Suprapubic skin (tissue), 4 donors: ENCODE measurements at regions not wholly inside any gene's neighbourhood (a gene's known extent, or its start where the extent isn't known, plus 50 kb on each side); places are given as distances from the start of the nearest gene placed in this dataset.

Experiments
- DNase-seq, 2 donors: peaks; one replicate each; pipeline ENCODE4 v3.0.0-alpha.2; 2019; ENCODE audit warnings: low spot score in 2 of 2
- H3K27ac ChIP-seq: fragments of 200-600 bp; sonication (generic); one replicate; pipeline ENCODE4 v1.5.1; 2019
- H3K27me3 ChIP-seq: fragments of 200-600 bp; sonication (generic); one replicate; pipeline ENCODE4 v1.5.1; 2019
- H3K36me3 ChIP-seq: fragments of 200-600 bp; sonication (generic); one replicate; pipeline ENCODE4 v1.5.1; 2019
- H3K4me1 ChIP-seq: fragments of 200-600 bp; sonication (generic); one replicate; pipeline ENCODE4 v1.5.1; 2019
- H3K4me3 ChIP-seq: fragments of 200-600 bp; sonication (generic); one replicate; pipeline ENCODE4 v1.5.1; 2019; ENCODE audit warnings: mild to moderate bottlenecking
- H3K9me3 ChIP-seq: fragments of 200-600 bp; sonication (generic); one replicate; pipeline ENCODE4 v1.5.1; 2019
- EP300 ChIP-seq: sonication (generic); formaldehyde crosslinking; IDR thresholded peaks from one replicate; pipeline ENCODE4 v1.6.1; 2017; ENCODE audit warnings: antibody characterized with exemption
- POLR2A ChIP-seq, 2 donors: fragments of 450-650 bp; IDR thresholded peaks; one replicate each; pipeline ENCODE4 v1.6.1; 2017; ENCODE audit warnings: antibody characterized with exemption in 2 of 2, mild to moderate bottlenecking in 2 of 2, moderate library complexity in 2 of 2
- POLR2AphosphoS5 ChIP-seq, 3 donors: sonication (generic); formaldehyde crosslinking; IDR thresholded peaks; one replicate each; pipeline ENCODE4 v1.6.1; 2017; ENCODE audit warnings: antibody characterized with exemption in 3 of 3
- WGBS: methylation state at CpG from one replicate; pipeline ENCODE4 v1.1.5; 2018; 5-methylcytosine and 5-hydroxymethylcytosine counted together
- TF ChIP-seq, protein P1 (sequence below), 2 donors: fragments of 200-600 bp in 1 of 2; fragments of 450-650 bp in 1 of 2; sonication (generic) in 1 of 2; IDR thresholded peaks; one replicate each; pipeline ENCODE4 v1.5.1; 2016 to 2019; ENCODE audit warnings: antibody characterized with exemption in 2 of 2, mild to moderate bottlenecking in 1 of 2, moderate library complexity in 1 of 2

DNA sequence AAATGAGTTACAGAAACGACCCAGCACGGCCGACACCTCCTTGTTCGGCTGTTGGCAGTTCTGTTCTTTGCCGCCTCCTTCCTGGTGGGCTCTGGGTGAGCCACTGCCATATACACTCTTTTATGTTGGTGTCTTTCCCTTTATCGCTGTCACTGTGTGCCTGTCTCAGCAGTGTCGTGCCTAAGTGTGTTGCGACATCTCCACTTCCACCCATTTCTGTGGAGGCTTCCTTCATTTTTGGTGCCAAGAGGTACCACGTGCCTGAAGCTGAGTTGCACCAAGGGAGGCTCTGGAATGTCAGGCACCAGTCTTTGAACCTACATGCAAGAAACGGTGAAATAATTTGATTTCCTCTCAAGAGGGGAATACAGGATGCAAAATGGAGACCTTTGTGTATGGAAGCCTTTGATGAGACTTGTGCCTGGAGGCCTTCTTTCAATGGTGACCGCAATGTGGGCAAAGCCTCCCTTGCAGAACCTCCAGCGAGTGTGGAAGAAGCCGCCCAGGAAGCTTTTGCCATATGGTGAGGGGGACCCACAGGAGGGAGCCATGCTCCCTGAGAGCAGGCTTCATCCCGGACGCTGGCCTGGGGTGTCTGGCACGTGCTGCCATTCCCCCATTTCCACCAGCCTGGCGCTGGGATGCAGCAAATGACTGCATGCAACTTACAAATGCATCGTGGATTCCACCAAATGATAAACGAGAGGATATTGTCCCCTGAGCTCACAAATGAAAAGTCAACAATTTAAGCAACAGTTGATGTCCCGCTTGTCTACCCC is 136.2 kb downstream of the TEX29 start:
- DNase-seq: no peak
- TF ChIP-seq POLR2AphosphoS5 (IDR thresholded peaks at IDR 0.05) (no peak), EP300 (no peak), POLR2A (IDR thresholded peaks at IDR 0.05) (no peak)
- TF ChIP-seq, protein P1, sequence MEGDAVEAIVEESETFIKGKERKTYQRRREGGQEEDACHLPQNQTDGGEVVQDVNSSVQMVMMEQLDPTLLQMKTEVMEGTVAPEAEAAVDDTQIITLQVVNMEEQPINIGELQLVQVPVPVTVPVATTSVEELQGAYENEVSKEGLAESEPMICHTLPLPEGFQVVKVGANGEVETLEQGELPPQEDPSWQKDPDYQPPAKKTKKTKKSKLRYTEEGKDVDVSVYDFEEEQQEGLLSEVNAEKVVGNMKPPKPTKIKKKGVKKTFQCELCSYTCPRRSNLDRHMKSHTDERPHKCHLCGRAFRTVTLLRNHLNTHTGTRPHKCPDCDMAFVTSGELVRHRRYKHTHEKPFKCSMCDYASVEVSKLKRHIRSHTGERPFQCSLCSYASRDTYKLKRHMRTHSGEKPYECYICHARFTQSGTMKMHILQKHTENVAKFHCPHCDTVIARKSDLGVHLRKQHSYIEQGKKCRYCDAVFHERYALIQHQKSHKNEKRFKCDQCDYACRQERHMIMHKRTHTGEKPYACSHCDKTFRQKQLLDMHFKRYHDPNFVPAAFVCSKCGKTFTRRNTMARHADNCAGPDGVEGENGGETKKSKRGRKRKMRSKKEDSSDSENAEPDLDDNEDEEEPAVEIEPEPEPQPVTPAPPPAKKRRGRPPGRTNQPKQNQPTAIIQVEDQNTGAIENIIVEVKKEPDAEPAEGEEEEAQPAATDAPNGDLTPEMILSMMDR (IDR thresholded peaks at IDR 0.05): no peak
- H3K4me1 ChIP-seq: no peaks in the 10 kb centered on the region
- H3K9me3 ChIP-seq: no peaks in the 10 kb centered on the region
- H3K36me3 ChIP-seq: no peaks in the 10 kb centered on the region
- 89% methylated on average over 17 of the region's 20 CpGs for WGBS
- no peak overlapping the region for H3K4me3 ChIP-seq
- no peak overlapping the region for H3K27ac ChIP-seq
- peaks cover 32% of the 10 kb centered on the region for H3K27me3 ChIP-seq

DNA sequence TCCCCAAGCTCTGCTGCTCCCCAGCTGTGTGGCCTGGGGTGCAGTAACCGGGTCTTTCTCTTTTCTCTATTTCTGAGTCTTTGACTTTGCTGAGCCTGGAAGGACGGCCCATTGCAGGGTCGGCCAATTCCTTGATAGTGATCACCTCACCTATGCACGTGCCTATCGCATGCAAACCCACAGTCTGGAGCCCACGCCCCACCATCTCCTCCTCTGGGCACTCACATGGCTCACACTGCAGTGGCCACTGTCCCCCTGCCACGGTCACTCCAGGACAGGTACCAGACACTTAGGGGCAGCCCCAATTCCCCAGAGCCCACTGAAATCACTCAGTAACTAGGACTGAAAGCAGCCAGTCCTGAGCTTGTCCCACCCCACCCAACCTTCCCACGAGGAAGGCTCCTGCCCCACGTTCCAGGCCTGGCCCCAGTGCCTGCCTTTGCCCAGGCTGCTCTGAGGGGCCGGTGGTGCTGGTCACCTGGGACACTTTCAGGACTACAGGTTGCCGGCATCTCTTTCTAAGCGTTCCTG is 137.6 kb downstream of the TEX29 start:
- WGBS: 86% methylated on average over 12 of the region's 12 CpGs
- no peak for TF ChIP-seq EP300
- TF ChIP-seq POLR2A (IDR thresholded peaks at IDR 0.05): no peak
- TF ChIP-seq, protein P1 (IDR thresholded peaks at IDR 0.05): no peak
- TF ChIP-seq POLR2AphosphoS5 (IDR thresholded peaks at IDR 0.05): no peak
- Histone ChIP-seq H3K9me3 (no peaks in the 10 kb centered on the region), H3K4me1 (no peaks in the 10 kb centered on the region), H3K4me3 (no peak overlapping the region), H3K27me3 (peaks cover 45% of the 10 kb centered on the region), H3K27ac (no peak overlapping the region), H3K36me3 (no peaks in the 10 kb centered on the region)
- no peak for DNase-seq

DNA sequence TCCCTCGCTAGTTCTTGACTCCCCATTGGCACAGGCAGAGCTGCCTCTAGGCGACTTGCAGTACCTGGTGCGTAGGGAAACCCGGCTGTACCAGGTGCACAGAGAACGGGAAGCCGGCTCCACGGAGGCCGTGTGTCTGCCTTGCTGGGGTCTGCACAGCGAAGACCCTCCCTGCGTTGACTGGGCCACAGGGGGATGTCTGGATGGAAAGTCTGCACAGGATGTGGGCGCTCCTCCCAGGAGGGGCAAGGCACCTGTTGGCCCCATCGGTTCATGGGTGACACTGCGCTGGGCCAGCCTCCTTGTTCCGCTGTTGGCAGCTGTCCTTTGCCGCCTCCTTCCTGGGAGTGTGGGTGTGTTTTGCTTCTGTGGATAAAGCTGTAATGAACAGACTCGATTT is 138.3 kb downstream of the TEX29 start:
- Histone ChIP-seq H3K4me3 (no peak overlapping the region), H3K36me3 (no peaks in the 10 kb centered on the region), H3K9me3 (no peaks in the 10 kb centered on the region), H3K27me3 (peaks cover 51% of the 10 kb centered on the region), H3K4me1 (no peaks in the 10 kb centered on the region), H3K27ac (no peak overlapping the region)
- 76% methylated on average over 8 of the region's 16 CpGs for WGBS
- TF ChIP-seq EP300 (no peak), POLR2AphosphoS5 (IDR thresholded peaks at IDR 0.05) (no peak), POLR2A (IDR thresholded peaks at IDR 0.05) (no peak)
- TF ChIP-seq, protein P1 (IDR thresholded peaks at IDR 0.05): no peak
- DNase-seq: no peak

DNA sequence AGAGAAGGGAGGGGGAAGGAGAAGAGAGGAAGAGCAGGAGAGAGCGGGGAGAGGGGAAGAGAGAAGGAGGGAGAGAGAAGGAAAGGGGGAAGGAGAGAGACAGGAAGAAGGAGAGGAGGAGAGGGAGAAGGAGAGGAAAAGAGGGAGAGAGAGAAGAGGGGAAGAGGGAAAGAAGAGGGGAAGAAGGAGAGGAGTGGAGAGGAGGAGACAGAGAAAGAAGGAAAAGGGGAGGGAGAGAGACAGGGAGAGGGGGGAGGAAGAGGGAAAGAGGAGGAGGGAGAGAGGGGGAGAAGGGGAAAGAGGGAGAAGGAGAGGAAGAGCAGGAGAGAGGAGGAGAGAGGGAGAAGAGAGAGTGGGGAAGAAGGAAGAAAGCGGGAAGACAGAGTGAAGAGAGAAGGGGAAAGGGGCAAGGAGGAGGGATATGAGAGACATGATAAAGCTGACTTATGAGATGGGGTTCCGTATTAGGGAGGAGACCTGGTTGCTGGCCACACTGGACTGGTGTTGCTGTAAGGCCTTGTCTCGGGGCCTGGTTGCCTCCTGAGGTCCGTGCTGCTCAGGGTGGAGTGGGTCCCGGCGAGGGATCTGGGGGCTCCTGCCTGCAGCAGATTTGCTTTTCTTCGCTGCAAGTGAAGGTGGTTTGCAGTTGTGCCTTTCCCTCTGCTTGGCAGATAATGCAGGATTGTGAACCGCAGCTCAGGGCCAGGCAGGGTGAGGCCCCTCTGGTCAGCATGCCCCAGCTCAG is 139.5 kb downstream of the TEX29 start:
- peaks cover 54% of the 10 kb centered on the region for H3K27me3 ChIP-seq
- H3K36me3 ChIP-seq: no peaks in the 10 kb centered on the region
- H3K9me3 ChIP-seq: no peaks in the 10 kb centered on the region
- no peaks in the 10 kb centered on the region for H3K4me1 ChIP-seq
- peak in 1 of 2 donors; percentile 76 for DNase-seq
- no peak overlapping the region for H3K27ac ChIP-seq
- H3K4me3 ChIP-seq: no peak overlapping the region
- TF ChIP-seq POLR2AphosphoS5 (IDR thresholded peaks at IDR 0.05): no peak
- TF ChIP-seq POLR2A (IDR thresholded peaks at IDR 0.05): no peak
- no peak for TF ChIP-seq EP300
- TF ChIP-seq, protein P1 (IDR thresholded peaks at IDR 0.05): no peak
- WGBS: 66% methylated on average over 8 of the region's 9 CpGs
